Fibroblast of the aortic adventitia (primary cell): ENCODE measurements at regions not wholly inside any gene's neighbourhood (a gene's known extent, or its start where the extent isn't known, plus 50 kb on each side); places are given as distances from the start of the nearest gene placed in this dataset.

Experiments used
- DNase-seq: peaks from one replicate; pipeline ENCODE4 v3.0.0-alpha.2; 2010; ENCODE audit warnings: low read depth
- H3K4me3 ChIP-seq: 2 replicates; pipeline ENCODE4 v1.5.1; 2011; ENCODE audit warnings: low read depth, mild to moderate bottlenecking, control low read depth, low read length, moderate library complexity
- TF ChIP-seq, protein P1 (sequence below): IDR thresholded peaks from 2 replicates; pipeline ENCODE4 v1.5.1; 2011; ENCODE audit warnings: mild to moderate bottlenecking, low read length, control low read depth, inconsistent platforms; ENCODE audit not compliant: insufficient read depth

DNA sequence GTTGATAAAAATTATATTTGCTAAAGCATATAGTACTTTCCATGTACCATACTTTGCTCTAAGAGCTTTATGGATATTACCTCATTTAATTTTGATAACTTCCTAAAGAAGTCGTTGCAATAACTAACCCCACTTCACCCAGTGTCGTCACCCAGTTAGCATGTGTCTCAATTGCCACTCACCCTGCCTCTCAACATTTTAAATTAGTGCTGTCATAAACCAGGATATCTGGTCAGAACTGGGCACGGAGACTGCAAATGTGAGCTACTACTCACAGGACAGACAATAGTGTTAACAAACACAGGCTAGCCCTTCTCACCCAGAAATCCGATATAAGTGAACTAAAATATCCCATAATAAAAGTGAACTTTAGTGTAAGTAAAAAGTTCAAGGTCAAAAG, 430.6 kb downstream of the KLF12 start:
- H3K4me3 ChIP-seq: no peak overlapping the region
- no peak for DNase-seq
- TF ChIP-seq, protein P1, sequence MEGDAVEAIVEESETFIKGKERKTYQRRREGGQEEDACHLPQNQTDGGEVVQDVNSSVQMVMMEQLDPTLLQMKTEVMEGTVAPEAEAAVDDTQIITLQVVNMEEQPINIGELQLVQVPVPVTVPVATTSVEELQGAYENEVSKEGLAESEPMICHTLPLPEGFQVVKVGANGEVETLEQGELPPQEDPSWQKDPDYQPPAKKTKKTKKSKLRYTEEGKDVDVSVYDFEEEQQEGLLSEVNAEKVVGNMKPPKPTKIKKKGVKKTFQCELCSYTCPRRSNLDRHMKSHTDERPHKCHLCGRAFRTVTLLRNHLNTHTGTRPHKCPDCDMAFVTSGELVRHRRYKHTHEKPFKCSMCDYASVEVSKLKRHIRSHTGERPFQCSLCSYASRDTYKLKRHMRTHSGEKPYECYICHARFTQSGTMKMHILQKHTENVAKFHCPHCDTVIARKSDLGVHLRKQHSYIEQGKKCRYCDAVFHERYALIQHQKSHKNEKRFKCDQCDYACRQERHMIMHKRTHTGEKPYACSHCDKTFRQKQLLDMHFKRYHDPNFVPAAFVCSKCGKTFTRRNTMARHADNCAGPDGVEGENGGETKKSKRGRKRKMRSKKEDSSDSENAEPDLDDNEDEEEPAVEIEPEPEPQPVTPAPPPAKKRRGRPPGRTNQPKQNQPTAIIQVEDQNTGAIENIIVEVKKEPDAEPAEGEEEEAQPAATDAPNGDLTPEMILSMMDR: no peak

DNA sequence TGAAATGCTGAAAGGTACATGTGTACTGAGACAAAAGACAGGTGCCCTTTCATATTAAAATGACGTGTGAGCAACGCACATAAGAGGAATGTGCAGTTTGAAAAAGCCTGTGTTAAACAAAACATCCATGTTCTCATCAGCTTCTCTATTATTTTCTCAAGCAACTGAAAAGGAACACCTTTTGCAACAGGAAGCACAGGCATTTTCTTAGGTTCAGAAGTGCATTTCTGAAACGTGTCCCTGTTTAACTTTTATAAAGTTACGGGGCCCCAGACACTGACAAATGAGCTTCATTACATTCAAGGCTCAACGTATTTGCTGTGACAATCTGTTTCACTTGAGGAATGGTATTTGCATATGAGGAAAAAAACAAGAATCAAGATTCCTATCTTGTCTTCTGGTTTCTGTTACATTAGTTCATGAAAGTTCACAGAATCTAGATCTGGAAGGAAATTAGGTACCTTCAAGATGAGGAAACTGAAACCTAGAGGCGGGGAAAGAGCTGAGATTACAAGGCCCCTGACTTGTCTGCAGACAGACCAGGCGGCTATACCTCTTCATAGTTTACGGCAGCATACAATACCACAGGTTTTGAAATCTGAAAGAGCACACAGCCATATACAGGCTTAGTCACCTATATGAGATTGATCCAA, 431.7 kb downstream of the KLF12 start:
- no peak for DNase-seq
- no peak overlapping the region for H3K4me3 ChIP-seq
- TF ChIP-seq, protein P1: no peak

DNA sequence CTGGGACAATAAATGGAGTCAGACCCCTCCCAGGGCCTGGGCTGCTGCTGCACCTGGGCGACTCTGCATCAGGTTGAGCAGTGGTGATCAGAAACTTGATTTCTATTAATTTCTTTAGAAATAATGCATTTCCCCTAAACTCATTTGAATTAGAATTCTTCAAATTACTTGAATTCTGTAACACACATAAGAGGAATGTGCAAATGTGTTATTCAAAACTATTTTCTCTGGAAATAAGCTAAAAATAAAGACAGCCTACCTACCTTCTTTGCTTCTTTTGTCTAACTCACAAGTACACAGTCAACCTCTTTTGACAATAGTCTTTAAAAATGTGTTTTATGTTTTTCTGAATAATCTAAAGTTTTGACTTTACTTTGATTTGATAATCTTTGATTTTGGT, 433.0 kb downstream of the KLF12 start:
- TF ChIP-seq, protein P1: no peak

DNA sequence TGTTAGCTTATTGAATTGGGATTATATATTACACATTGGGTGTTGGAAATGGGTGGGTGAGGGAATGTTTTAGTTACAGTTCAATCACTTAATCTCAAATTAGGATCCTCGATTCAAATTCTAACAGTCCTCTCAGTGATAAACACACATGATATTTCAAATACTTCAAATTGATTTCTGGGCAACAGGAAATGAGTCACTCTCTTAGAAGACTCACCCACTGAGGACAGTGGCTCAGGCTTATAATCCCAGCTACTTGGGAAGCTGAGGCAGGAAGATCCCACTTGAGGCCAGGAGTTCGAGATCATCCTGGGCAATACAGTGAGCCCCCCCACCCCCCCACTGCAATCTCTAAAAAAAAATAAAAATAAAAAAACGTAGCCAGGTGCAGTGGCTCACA, 435.3 kb downstream of the KLF12 start:
- TF ChIP-seq, protein P1: no peak

More for the DNA sequence above, 433.0 kb downstream of the KLF12 start:
- no peak for DNase-seq
- no peak overlapping the region for H3K4me3 ChIP-seq

DNA sequence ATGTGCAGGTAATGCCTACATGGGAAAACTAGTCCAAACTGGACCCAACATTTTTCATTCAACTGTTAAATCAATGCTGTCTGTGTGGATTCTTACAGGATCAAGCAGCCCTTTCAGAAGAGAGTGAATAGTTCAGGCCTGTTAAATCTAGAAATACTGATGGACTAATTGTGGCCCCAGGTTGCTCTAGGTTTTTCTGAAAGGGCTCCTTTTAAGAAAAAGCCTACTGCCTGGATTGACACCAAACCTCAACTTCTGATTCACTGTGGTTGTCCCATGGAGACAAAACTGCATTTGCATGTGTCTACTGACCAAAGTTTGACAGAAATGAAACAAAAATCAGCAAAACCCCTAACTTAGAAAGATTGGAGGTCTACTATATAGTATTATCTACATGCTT, 437.0 kb downstream of the KLF12 start:
- H3K4me3 ChIP-seq: no peak overlapping the region
- TF ChIP-seq, protein P1: no peak
- no peak for DNase-seq

More for the DNA sequence above, 435.3 kb downstream of the KLF12 start:
- DNase-seq: no peak
- no peak overlapping the region for H3K4me3 ChIP-seq

- DNase-seq: no peak
- H3K4me3 ChIP-seq: no peak overlapping the region
- TF ChIP-seq, protein P1: no peak
Observed at GRCh38 chr13:73696713-73697112, 437.5 kb downstream of the KLF12 start.

DNA sequence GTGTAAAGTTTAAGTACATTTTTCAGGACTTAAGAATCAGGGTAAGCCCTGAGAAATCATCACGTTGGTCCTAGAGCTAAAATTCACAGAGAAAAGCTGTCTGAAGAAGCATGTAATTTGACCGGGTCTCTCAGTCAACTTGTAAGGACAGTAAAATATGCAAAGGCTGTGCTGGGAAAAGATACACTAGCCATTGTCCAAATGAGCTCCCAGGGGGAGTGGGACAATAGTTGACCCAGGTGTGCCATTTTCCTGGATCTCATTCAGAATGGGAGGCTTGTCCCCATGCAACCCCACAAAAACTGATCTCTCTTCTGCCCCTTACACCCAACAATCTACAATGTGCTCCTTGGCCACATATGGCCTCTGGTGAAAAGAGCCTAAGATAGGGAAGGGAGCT, 437.9 kb downstream of the KLF12 start:
- no peak overlapping the region for H3K4me3 ChIP-seq
- no peak for DNase-seq
- TF ChIP-seq, protein P1: no peak
